Left lobe of liver (tissue), 2 donors: ENCODE measurements at regions not wholly inside any gene's neighbourhood (a gene's known extent, or its start where the extent isn't known, plus 50 kb on each side); places are given as distances from the start of the nearest gene placed in this dataset.

Experiments
- ATAC-seq: fragments of 200-7000 bp; cut with Tn5 transposase; one replicate; pipeline ENCODE4 v1.9.1; 2020; ENCODE audit warnings: mild to moderate bottlenecking, moderate library complexity
- DNase-seq: peaks from one replicate; pipeline ENCODE4 v3.0.0-alpha.2; 2020; ENCODE audit warnings: low spot score
- donor health status: DM: no; HTN: no; CAD: no; lungs with moderate emphysema.
- donor health status: DM: no; HTN: yes; CAD: no.

GRCh38 chr1:18055156-18055555 is 52.4 kb upstream of the IGSF21 start:
- ATAC-seq: no peak
- no peak for DNase-seq

GRCh38 chr1:18056545-18056944 is 51.1 kb upstream of the IGSF21 start:
- DNase-seq: no peak
- ATAC-seq: no peak

- DNase-seq: no peak
- no peak for ATAC-seq
Measured at GRCh38 chr1:18057623-18058022, 50.0 kb upstream of the IGSF21 start.
